Thoracic aorta (tissue), 2 donors: ENCODE measurements at regions not wholly inside any gene's neighbourhood (a gene's known extent, or its start where the extent isn't known, plus 50 kb on each side); places are given as distances from the start of the nearest gene placed in this dataset.

Source experiments
- ATAC-seq: fragments of 150-250 bp; one replicate; pipeline ENCODE4 v1.8.0; 2017; ENCODE audit warnings: low read depth; ENCODE audit not compliant: insufficient number of reproducible peaks, low FRiP score
- DNase-seq: peaks from one replicate; pipeline ENCODE4 v3.0.0-alpha.2; 2020; ENCODE audit warnings: low spot score
- H3K27ac ChIP-seq, 2 donors: fragments of 200-600 bp; sonication (generic); 1 replicate in 1 of 2; 2 replicates in 1 of 2; pipeline ENCODE4 v1.5.1; 2016; ENCODE audit warnings: mild to moderate bottlenecking in 2 of 2, moderate library complexity in 2 of 2
- H3K27me3 ChIP-seq: fragments of 200-600 bp; sonication (generic); replicated peaks from 2 replicates; pipeline ENCODE4 v1.6.0; 2016; ENCODE audit warnings: mild to moderate bottlenecking; ENCODE audit not compliant: insufficient read depth
- H3K36me3 ChIP-seq: fragments of 200-600 bp; sonication (generic); one replicate; pipeline ENCODE4 v1.5.1; 2016
- H3K4me1 ChIP-seq, 2 donors: fragments of 200-600 bp; sonication (generic); 1 replicate in 1 of 2; 2 replicates in 1 of 2; pipeline versions ENCODE4 v1.5.1 to v1.6.0; 2016; ENCODE audit warnings: low read depth in 2 of 2, mild to moderate bottlenecking in 1 of 2; ENCODE audit not compliant: control insufficient read depth in 1 of 2
- H3K4me3 ChIP-seq: fragments of 200-600 bp; sonication (generic); 2 replicates; pipeline ENCODE4 v1.5.1; 2016; ENCODE audit warnings: mild to moderate bottlenecking
- H3K9me3 ChIP-seq: fragments of 200-600 bp; sonication (generic); 2 replicates; pipeline ENCODE4 v1.5.1; 2016
- TF ChIP-seq, protein P1 (sequence below): fragments of 200-600 bp; sonication (generic); IDR thresholded peaks from one replicate; pipeline ENCODE4 v1.5.1; 2019; ENCODE audit warnings: antibody characterized with exemption

DNA sequence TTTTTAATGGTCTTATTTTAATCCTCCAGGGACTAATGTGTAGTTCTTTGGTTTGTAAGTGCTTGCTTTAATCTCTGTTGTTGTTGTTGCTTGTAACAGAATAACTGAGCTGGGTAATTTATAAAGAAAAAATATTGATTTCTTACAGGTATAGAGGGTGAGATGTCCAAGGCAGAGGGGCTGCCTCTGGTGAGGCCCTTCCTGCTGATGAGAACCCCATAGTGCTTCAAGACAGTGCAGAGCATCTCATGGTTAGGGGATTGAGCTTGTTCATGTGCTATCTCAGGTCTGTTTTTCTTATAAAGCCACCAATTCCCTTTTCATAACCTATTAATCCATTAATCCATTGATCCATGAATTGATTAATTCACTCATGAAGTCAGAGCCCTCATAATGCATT lies 516.3 kb upstream of the KCND2 start:
- no peak for DNase-seq
- Histone ChIP-seq H3K4me3 (no peak overlapping the region), H3K9me3 (no peaks in the 10 kb centered on the region), H3K27me3 (no peaks in the 10 kb centered on the region), H3K4me1 (no peaks in the 10 kb centered on the region), H3K36me3 (no peaks in the 10 kb centered on the region), H3K27ac (no peak overlapping the region)
- TF ChIP-seq, protein P1, sequence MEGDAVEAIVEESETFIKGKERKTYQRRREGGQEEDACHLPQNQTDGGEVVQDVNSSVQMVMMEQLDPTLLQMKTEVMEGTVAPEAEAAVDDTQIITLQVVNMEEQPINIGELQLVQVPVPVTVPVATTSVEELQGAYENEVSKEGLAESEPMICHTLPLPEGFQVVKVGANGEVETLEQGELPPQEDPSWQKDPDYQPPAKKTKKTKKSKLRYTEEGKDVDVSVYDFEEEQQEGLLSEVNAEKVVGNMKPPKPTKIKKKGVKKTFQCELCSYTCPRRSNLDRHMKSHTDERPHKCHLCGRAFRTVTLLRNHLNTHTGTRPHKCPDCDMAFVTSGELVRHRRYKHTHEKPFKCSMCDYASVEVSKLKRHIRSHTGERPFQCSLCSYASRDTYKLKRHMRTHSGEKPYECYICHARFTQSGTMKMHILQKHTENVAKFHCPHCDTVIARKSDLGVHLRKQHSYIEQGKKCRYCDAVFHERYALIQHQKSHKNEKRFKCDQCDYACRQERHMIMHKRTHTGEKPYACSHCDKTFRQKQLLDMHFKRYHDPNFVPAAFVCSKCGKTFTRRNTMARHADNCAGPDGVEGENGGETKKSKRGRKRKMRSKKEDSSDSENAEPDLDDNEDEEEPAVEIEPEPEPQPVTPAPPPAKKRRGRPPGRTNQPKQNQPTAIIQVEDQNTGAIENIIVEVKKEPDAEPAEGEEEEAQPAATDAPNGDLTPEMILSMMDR, result no peak
- ATAC-seq, result no peak

DNA sequence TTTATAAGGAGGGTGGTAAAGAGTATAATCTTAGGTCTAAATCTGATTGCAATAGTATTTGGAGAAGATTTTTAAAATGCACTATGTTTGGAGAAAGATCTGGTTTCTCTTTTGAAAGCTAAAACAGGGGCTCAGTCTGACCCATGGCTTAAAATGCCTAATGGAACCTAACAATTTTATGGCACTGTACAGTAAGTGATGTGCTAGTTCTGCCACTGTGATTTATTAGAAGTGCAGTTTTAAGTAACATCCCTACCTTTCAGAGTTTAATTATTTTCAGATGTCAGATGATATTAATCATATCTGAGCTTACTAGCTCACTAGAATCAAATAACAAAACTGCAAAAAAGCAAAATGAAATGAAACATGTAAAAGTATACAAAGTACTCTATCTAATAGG lies 514.7 kb upstream of the KCND2 start:
- H3K4me1 ChIP-seq, result no peaks in the 10 kb centered on the region
- H3K27me3 ChIP-seq, result no peaks in the 10 kb centered on the region
- H3K4me3 ChIP-seq, result no peak overlapping the region
- ATAC-seq (no peak), DNase-seq (no peak)
- TF ChIP-seq, protein P1, result no peak
- no peak overlapping the region for H3K27ac ChIP-seq
- H3K36me3 ChIP-seq, result no peaks in the 10 kb centered on the region
- H3K9me3 ChIP-seq, result no peaks in the 10 kb centered on the region

DNA sequence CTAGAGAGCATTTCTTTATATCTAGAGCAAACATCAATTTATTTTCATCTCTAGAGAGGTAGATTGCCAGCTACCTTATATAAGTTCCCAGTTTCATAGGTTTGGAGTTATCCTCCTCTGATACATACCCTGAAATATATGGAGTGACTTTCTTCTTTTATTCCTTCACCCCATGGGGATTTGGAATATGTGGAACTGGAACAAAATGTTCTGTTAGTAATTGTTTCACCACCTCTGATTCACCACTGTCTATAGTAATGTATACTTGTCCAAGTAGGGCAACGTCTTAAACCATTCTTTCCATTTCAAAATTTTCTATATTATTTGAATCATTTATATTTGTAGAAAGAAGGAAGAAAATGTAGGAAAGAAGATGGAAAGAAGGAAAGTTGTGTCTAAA lies 511.2 kb upstream of the KCND2 start:
- no peaks in the 10 kb centered on the region for H3K9me3 ChIP-seq
- DNase-seq (no peak), ATAC-seq (no peak)
- TF ChIP-seq, protein P1, result no peak
- no peaks in the 10 kb centered on the region for H3K36me3 ChIP-seq
- no peaks in the 10 kb centered on the region for H3K4me1 ChIP-seq
- no peak overlapping the region for H3K4me3 ChIP-seq
- no peak overlapping the region for H3K27ac ChIP-seq
- H3K27me3 ChIP-seq, result no peaks in the 10 kb centered on the region

DNA sequence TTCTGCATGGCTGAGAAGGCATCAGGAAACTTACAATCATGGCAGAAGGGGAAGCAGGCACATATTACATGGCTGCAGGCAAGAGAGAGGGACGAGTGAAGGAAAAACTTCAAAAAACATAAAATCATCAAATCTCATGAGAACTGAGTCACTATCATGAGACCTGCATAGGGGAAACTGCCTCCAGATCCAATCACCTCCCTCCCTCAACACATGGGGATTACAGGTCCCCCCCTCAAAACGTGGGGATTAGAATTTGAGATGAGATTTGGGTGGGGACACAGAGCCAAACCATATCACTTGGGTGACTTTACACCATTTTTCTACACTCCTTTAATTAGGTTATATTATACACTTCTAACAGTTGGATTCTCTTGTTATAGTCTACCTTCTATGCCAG lies 490.7 kb upstream of the KCND2 start:
- Histone ChIP-seq H3K27me3 (no peaks in the 10 kb centered on the region), H3K27ac (no peak overlapping the region), H3K36me3 (no peaks in the 10 kb centered on the region), H3K4me3 (no peak overlapping the region), H3K9me3 (no peaks in the 10 kb centered on the region), H3K4me1 (no peaks in the 10 kb centered on the region)
- ATAC-seq, result no peak
- TF ChIP-seq, protein P1, result no peak
- no peak for DNase-seq

DNA sequence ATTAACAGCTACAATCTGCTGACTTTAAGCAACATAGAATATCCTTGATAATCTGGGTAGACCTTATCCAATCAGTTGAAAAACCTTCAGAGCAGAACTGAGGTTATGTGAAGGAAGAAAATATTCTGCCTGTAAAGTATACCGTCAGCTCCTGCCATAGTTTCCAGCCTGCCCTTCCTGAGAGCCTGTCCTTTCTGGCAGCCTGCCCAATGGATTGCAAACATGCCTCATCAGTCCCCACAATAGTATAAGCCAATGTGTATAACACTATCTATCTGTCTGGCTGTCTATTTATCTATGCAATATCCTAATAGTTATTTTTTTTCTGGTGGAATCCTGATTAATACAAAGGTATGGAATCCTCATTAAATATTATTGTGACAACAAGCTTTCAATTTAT lies 489.2 kb upstream of the KCND2 start:
- DNase-seq (no peak), ATAC-seq (no peak)
- no peaks in the 10 kb centered on the region for H3K4me1 ChIP-seq
- H3K27ac ChIP-seq, result no peak overlapping the region
- no peaks in the 10 kb centered on the region for H3K9me3 ChIP-seq
- TF ChIP-seq, protein P1, result no peak
- no peaks in the 10 kb centered on the region for H3K27me3 ChIP-seq
- no peak overlapping the region for H3K4me3 ChIP-seq
- no peaks in the 10 kb centered on the region for H3K36me3 ChIP-seq
